ENCODE measurements at regions not wholly inside any gene's neighbourhood (a gene's known extent, or its start where the extent isn't known, plus 50 kb on each side); places are given as distances from the start of the nearest gene placed in this dataset.

DNA sequence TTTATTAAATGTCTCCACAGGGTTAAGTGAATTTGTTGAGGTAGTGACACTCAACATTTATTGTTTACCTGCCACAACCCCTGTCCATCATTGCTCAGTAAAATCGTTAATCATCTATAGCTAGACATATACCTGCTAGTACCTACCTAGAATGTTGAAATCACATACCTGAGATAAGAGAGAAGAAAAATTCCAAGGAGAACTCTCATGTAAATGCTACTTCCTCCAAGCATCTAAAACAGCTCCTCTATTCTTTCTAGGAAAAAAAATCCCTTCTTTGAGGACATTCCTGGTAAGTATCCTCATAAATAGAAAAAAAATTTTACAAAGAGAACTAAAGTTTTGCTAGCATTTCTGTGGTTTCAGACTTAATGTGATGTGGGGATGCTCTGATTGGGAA, 325.1 kb downstream of the DAD1 start:
- Histone ChIP-seq H4K20me1 (ENCODE audit: insufficient read depth) (no peaks in the 10 kb centered on the region), H2AFZ (no peak overlapping the region), H3K4me2 (ENCODE audit: unreplicated experiment) (no peak overlapping the region), H3K9me2 (ENCODE audit: insufficient read depth) (no peaks in the 10 kb centered on the region), H3K4me3 (no peak overlapping the region), H3F3A (ENCODE audit: insufficient read depth) (no peaks in the 10 kb centered on the region), H3K4me1 (ENCODE audit: insufficient read depth) (no peaks in the 10 kb centered on the region), H3K9ac (no peak overlapping the region), H3K27me3 (replicated peaks; ENCODE audit: insufficient read depth) (no peaks in the 10 kb centered on the region), H3K36me3 (ENCODE audit: low read depth) (no peaks in the 10 kb centered on the region), H3K9me3 (ENCODE audit: low read depth) (no peaks in the 10 kb centered on the region), H3K27ac (no peak overlapping the region), H3K79me2 (ENCODE audit: insufficient read depth) (no peaks in the 10 kb centered on the region)
- TF ChIP-seq EZH2 (IDR thresholded peaks at IDR 0.05; ENCODE audit: insufficient read depth, poor library complexity, severe bottlenecking): no peak
- no peak for TF ChIP-seq EZH2phosphoT487 (IDR thresholded peaks at IDR 0.05; ENCODE audit: insufficient read depth, low read depth)
- 18 to 26% methylated on average over 1 of the region's 1 CpG for WGBS, 2 experiments (ENCODE audit: low coverage in 1 of 2, low lambda C conversion rate in 2 of 2, missing lambda C conversion rate in 2 of 2)
- no peak for DNase-seq
- in situ Hi-C loops (cut with MboI): no loop called here

DNA sequence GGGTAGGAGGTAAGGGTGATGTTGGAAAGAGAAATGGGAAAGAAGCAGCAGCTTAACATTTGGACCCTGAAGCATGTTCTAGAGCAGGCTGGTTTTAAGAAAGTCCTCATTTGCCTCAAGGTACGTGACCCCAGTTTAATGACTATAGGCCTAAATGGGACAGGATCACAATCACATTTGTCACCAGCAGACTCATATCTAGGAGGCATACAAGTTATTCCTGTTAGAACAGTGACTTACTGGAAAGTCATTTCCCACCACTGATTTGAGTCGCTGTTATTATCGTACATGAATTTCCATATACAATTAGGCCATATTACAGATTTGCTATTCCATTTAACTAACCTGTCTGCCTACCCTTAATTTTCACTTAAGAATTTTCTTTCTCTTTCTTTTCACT, 326.1 kb downstream of the DAD1 start:
- no peaks in the 10 kb centered on the region for H3F3A ChIP-seq (ENCODE audit: insufficient read depth)
- H3K9me2 ChIP-seq (ENCODE audit: insufficient read depth): no peaks in the 10 kb centered on the region
- H2AFZ ChIP-seq: no peak overlapping the region
- H3K4me1 ChIP-seq (ENCODE audit: insufficient read depth): no peaks in the 10 kb centered on the region
- no peaks in the 10 kb centered on the region for H3K36me3 ChIP-seq (ENCODE audit: low read depth)
- H3K79me2 ChIP-seq (ENCODE audit: insufficient read depth): no peaks in the 10 kb centered on the region
- DNase-seq: no peak
- no peak overlapping the region for H3K27ac ChIP-seq
- H3K9ac ChIP-seq: no peak overlapping the region
- WGBS, 2 experiments (ENCODE audit: low coverage in 1 of 2, low lambda C conversion rate in 2 of 2, missing lambda C conversion rate in 2 of 2): 69 to 78% methylated on average over 3 of the region's 3 CpGs
- TF ChIP-seq EZH2phosphoT487 (IDR thresholded peaks at IDR 0.05; ENCODE audit: insufficient read depth, low read depth) (no peak), EZH2 (IDR thresholded peaks at IDR 0.05; ENCODE audit: insufficient read depth, poor library complexity, severe bottlenecking) (no peak)
- H3K4me2 ChIP-seq (ENCODE audit: unreplicated experiment): no peak overlapping the region
- in situ Hi-C loops (cut with MboI): no loop called here
- H3K4me3 ChIP-seq: no peak overlapping the region
- H3K9me3 ChIP-seq (ENCODE audit: low read depth): no peaks in the 10 kb centered on the region
- no peaks in the 10 kb centered on the region for H3K27me3 ChIP-seq (replicated peaks; ENCODE audit: insufficient read depth)
- no peaks in the 10 kb centered on the region for H4K20me1 ChIP-seq (ENCODE audit: insufficient read depth)

DNA sequence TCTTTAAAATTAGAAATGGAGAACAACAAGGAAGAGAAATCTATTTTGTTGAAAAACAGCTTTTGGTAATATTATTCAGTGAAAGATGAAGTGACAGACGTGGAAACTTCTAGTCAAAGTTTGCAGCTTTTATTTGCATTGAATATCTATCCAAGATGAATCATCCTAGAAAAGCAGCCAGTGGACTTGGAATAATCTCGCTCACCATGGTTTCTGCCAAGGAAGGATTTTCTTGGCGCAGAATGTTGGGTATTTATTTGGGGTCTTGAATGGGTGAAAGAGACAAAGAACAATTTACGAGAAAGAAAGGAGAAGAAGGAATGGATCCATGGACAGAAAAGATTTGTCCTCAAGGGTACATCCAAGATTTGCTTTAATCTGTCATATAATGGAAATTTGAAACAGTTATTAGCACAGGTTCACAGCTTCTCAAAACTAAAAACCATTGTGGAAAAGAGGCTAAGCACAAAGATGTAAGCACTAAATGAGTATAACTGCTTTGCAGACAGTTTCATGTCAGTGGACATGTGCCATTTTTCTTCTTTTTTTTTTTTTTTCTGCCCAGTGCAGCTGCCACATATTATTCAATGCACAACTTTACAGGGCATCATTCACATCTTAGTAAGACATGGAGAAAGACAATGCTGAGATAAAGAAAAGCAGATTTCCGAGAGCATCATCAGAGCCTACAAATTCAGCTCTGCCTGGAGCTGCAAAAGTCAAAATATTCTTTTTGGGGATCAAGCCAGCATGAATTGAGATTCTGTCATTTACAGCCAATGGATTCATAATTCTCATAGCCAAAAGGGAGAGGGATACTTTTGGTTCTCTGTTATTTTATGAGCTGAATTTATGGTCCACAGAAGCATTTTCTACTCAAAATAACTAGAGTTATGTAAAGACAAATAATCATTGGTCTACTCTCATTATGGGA, 333.7 kb downstream of the DAD1 start:
- Histone ChIP-seq H2AFZ (no peak overlapping the region), H3K4me2 (ENCODE audit: unreplicated experiment) (no peak overlapping the region), H3F3A (ENCODE audit: insufficient read depth) (no peaks in the 10 kb centered on the region), H3K27me3 (replicated peaks; ENCODE audit: insufficient read depth) (no peaks in the 10 kb centered on the region; the same call in 1 of the 2 replicates), H3K4me3 (no peak overlapping the region), H4K20me1 (ENCODE audit: insufficient read depth) (no peaks in the 10 kb centered on the region), H3K9ac (no peak overlapping the region), H3K9me3 (ENCODE audit: low read depth) (no peaks in the 10 kb centered on the region), H3K36me3 (ENCODE audit: low read depth) (no peaks in the 10 kb centered on the region), H3K4me1 (ENCODE audit: insufficient read depth) (no peaks in the 10 kb centered on the region), H3K79me2 (ENCODE audit: insufficient read depth) (no peaks in the 10 kb centered on the region), H3K9me2 (ENCODE audit: insufficient read depth) (no peaks in the 10 kb centered on the region), H3K27ac (no peak overlapping the region)
- no peak for DNase-seq
- TF ChIP-seq EZH2phosphoT487 (IDR thresholded peaks at IDR 0.05; ENCODE audit: insufficient read depth, low read depth) (no peak), EZH2 (IDR thresholded peaks at IDR 0.05; ENCODE audit: insufficient read depth, poor library complexity, severe bottlenecking) (no peak)
- in situ Hi-C loops (cut with MboI): no loop called here
- 1 to 5% methylated on average over 5 of the region's 5 CpGs for WGBS, 2 experiments (ENCODE audit: low coverage in 1 of 2, low lambda C conversion rate in 2 of 2, missing lambda C conversion rate in 2 of 2)

DNA sequence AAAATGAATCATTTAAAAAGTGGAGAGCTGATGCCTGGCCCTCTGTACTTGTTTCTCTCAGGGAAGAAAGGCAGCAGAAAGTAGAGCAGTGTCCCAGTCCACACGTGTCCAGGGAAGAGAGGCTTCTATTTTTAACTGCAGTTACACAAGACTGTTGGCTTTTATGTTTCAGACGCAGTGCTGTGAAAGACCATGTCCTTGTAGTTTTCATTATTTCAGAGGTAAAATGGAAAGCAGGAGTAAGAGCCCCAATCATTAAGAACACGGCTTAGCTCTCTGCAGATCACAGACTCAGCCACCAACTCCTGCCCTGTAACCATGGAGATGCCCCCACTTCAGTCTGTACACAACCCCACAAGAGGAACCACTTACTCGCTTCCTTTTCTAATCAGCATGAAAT, 336.3 kb downstream of the DAD1 start:
- TF ChIP-seq EZH2 (IDR thresholded peaks at IDR 0.05; ENCODE audit: insufficient read depth, poor library complexity, severe bottlenecking) (no peak), EZH2phosphoT487 (IDR thresholded peaks at IDR 0.05; ENCODE audit: insufficient read depth, low read depth) (no peak)

More for the DNA sequence above, 336.3 kb downstream of the DAD1 start:
- Histone ChIP-seq H3K4me3 (no peak overlapping the region), H3K9ac (no peak overlapping the region), H3K9me3 (ENCODE audit: low read depth) (no peaks in the 10 kb centered on the region), H3K27me3 (replicated peaks; ENCODE audit: insufficient read depth) (no peaks in the 10 kb centered on the region; the same call in 1 of the 2 replicates), H3K36me3 (ENCODE audit: low read depth) (no peaks in the 10 kb centered on the region), H3K27ac (no peak overlapping the region), H3F3A (ENCODE audit: insufficient read depth) (no peaks in the 10 kb centered on the region), H3K79me2 (ENCODE audit: insufficient read depth) (no peaks in the 10 kb centered on the region), H3K9me2 (ENCODE audit: insufficient read depth) (no peaks in the 10 kb centered on the region), H4K20me1 (ENCODE audit: insufficient read depth) (no peaks in the 10 kb centered on the region), H2AFZ (no peak overlapping the region), H3K4me2 (ENCODE audit: unreplicated experiment) (no peak overlapping the region), H3K4me1 (ENCODE audit: insufficient read depth) (no peaks in the 10 kb centered on the region)
- DNase-seq: peak; percentile 1
- WGBS, 2 experiments (ENCODE audit: low coverage in 1 of 2, low lambda C conversion rate in 2 of 2, missing lambda C conversion rate in 2 of 2): 18 to 23% methylated on average over 4 of the region's 4 CpGs
- in situ Hi-C loops (cut with MboI): no loop called here

Measured in GM23248 (cell line).